IMR-90 (cell line): ENCODE measurements at regions not wholly inside any gene's neighbourhood (a gene's known extent, or its start where the extent isn't known, plus 50 kb on each side); places are given as distances from the start of the nearest gene placed in this dataset.

ENCODE experiments used
- ATAC-seq: fragments of 200-7000 bp; cut with Tn5 transposase; 2 replicates; pipeline ENCODE4 v1.9.1; 2020; ENCODE audit warnings: low read depth, mild to moderate bottlenecking, moderate library complexity
- BruUV-seq: library from RNA; stranded (reverse); fragments of 400-500 nt; replicated peaks from 2 replicates; lab custom pipeline; 2021; lab: Mats Ljungman, UMichigan
- CTCF ChIA-PET: fragments of 300-600 bp; formaldehyde crosslinking; extraction: SDS; loops from one replicate; lab custom pipeline; 2021; ENCODE audit warnings: antibody characterized with exemption; lab: Yijun Ruan, JAX
- POLR2A ChIA-PET: fragments of 300-600 bp; sonication (Branson Sonifier 250); formaldehyde crosslinking; loops from one replicate; lab custom pipeline; 2022; ENCODE audit warnings: antibody characterized with exemption; ENCODE audit not compliant: unreplicated experiment; lab: Charles Lee
- DNase-seq: peaks from one replicate; pipeline ENCODE4 v3.0.0; 2013
- H2AFZ ChIP-seq: replicated peaks from 2 replicates; pipeline ENCODE3; 2013; ENCODE audit warnings: low read length, mild to moderate bottlenecking; ENCODE audit not compliant: poor library complexity
- H2AK5ac ChIP-seq: 2 replicates; pipeline ENCODE4 v1.6.1; 2013; ENCODE audit warnings: low read depth, low read length, inconsistent platforms
- H2AK9ac ChIP-seq: replicated peaks from 2 replicates; pipeline ENCODE3; 2013; ENCODE audit warnings: mild to moderate bottlenecking, low read depth, low read length, moderate library complexity; ENCODE audit not compliant: poor library complexity
- H2BK120ac ChIP-seq: 2 replicates; pipeline ENCODE4 v1.6.1; 2013; ENCODE audit warnings: low read depth, low read length, inconsistent platforms
- H2BK15ac ChIP-seq: 3 replicates; pipeline ENCODE4 v1.6.1; 2013; ENCODE audit warnings: low read depth, low read length, inconsistent platforms
- H2BK20ac ChIP-seq: 2 replicates; pipeline ENCODE4 v1.6.1; 2013; ENCODE audit warnings: low read depth, mild to moderate bottlenecking, inconsistent platforms, low read length, moderate library complexity
- H2BK5ac ChIP-seq: 2 replicates; pipeline ENCODE4 v1.6.1; 2013; ENCODE audit warnings: mild to moderate bottlenecking, low read depth, low read length, inconsistent platforms; ENCODE audit not compliant: poor library complexity, severe bottlenecking
- H3K14ac ChIP-seq: replicated peaks from 2 replicates; pipeline ENCODE4 v1.6.1; 2013; ENCODE audit warnings: low read depth, low read length, inconsistent platforms
- H3K18ac ChIP-seq: 2 replicates; pipeline ENCODE4 v1.6.1; 2013; ENCODE audit warnings: low read depth, low read length, control low read depth
- H3K23ac ChIP-seq: 2 replicates; pipeline ENCODE4 v1.6.1; 2013; ENCODE audit warnings: low read depth, low read length, inconsistent platforms
- H3K27ac ChIP-seq: 2 replicates; pipeline ENCODE4 v1.5.1; 2013; ENCODE audit warnings: mild to moderate bottlenecking, control low read depth, low read length; ENCODE audit not compliant: insufficient read depth
- H3K27me3 ChIP-seq: 2 replicates; pipeline ENCODE4 v1.6.1; 2013; ENCODE audit warnings: low read length; ENCODE audit not compliant: control insufficient read depth, insufficient read depth
- H3K36me3 ChIP-seq: 2 replicates; pipeline ENCODE4 v1.6.1; 2013; ENCODE audit warnings: low read length, mixed read lengths; ENCODE audit not compliant: control insufficient read depth, insufficient read depth
- H3K4ac ChIP-seq: 2 replicates; pipeline ENCODE4 v1.6.1; 2013; ENCODE audit warnings: low read depth, low read length, inconsistent platforms
- H3K4me1 ChIP-seq: 2 replicates; pipeline ENCODE4 v1.6.1; 2013; ENCODE audit warnings: low read length, mixed read lengths; ENCODE audit not compliant: control insufficient read depth, insufficient read depth
- H3K4me2 ChIP-seq: 2 replicates; pipeline ENCODE4 v1.6.1; 2013; ENCODE audit warnings: low read depth, mild to moderate bottlenecking, control low read depth, low read length, moderate library complexity
- H3K4me3 ChIP-seq: 2 replicates; pipeline ENCODE4 v1.5.1; 2013; ENCODE audit warnings: low read depth, mild to moderate bottlenecking, control low read depth, low read length, moderate library complexity; ENCODE audit not compliant: insufficient read depth
- H3K56ac ChIP-seq: 2 replicates; pipeline ENCODE4 v1.6.1; 2013; ENCODE audit warnings: low read length, inconsistent platforms; ENCODE audit not compliant: insufficient read depth; ENCODE audit errors: extremely low read depth
- H3K79me1 ChIP-seq, 2 experiments: 2 replicates each; pipeline ENCODE4 v1.6.1; 2013; ENCODE audit warnings: low read length in 2 of 2, inconsistent platforms in 1 of 2, low read depth in 1 of 2
- H3K9ac ChIP-seq: 2 replicates; pipeline ENCODE4 v1.6.1; 2013; ENCODE audit warnings: low read depth, low read length, control low read depth
- H3K9me1 ChIP-seq: 2 replicates; pipeline ENCODE4 v1.6.1; 2013; ENCODE audit warnings: low read length, inconsistent platforms; ENCODE audit not compliant: insufficient read depth
- H3K9me3 ChIP-seq: 2 replicates; pipeline ENCODE4 v1.6.1; 2013; ENCODE audit warnings: low read length; ENCODE audit not compliant: control insufficient read depth, insufficient read depth
- H4K20me1 ChIP-seq: 2 replicates; pipeline ENCODE4 v1.6.1; 2013; ENCODE audit warnings: low read length, inconsistent platforms; ENCODE audit not compliant: insufficient read depth
- H4K5ac ChIP-seq: 2 replicates; pipeline ENCODE4 v1.6.1; 2013; ENCODE audit warnings: mild to moderate bottlenecking, low read depth, low read length, control low read depth
- H4K8ac ChIP-seq, 2 experiments: 2 replicates each; pipeline ENCODE4 v1.6.1; 2013; ENCODE audit warnings: low read depth in 2 of 2, low read length in 2 of 2, control low read depth in 1 of 2, inconsistent platforms in 1 of 2
- H4K91ac ChIP-seq: 2 replicates; pipeline ENCODE4 v1.6.1; 2013; ENCODE audit warnings: low read depth, low read length, inconsistent platforms; ENCODE audit not compliant: insufficient read depth
- MAFK ChIP-seq: IDR thresholded peaks from 2 replicates; pipeline ENCODE4 v1.6.1; 2012; ENCODE audit warnings: low read depth, low read length, improper control_type of control experiment
- NFE2L2 ChIP-seq: fragments of 150-350 bp; IDR thresholded peaks from 2 replicates; pipeline ENCODE4 v1.6.1; 2016; ENCODE audit warnings: low read depth, mild to moderate bottlenecking, low read length
- POLR2A ChIP-seq: IDR thresholded peaks from 2 replicates; pipeline ENCODE4 v1.6.1; 2012; ENCODE audit warnings: mild to moderate bottlenecking, low read depth, low read length
- RAD21 ChIP-seq: IDR thresholded peaks from 2 replicates; pipeline ENCODE4 v1.6.1; 2012; ENCODE audit warnings: low read length, improper control_type of control experiment
- RCOR1 ChIP-seq: IDR thresholded peaks from 2 replicates; pipeline ENCODE4 v1.6.1; 2012; ENCODE audit warnings: mild to moderate bottlenecking, low read length, improper control_type of control experiment; ENCODE audit not compliant: insufficient replicate concordance
- RFX5 ChIP-seq: IDR thresholded peaks from 2 replicates; pipeline ENCODE4 v1.8.0; 2012; ENCODE audit warnings: low read depth, mild to moderate bottlenecking, low read length, moderate library complexity
- SMC3 ChIP-seq: fragments of 150-350 bp; IDR thresholded peaks from 2 replicates; pipeline ENCODE4 v1.6.1; 2016; ENCODE audit warnings: low read depth, mild to moderate bottlenecking, antibody characterized with exemption, low read length, moderate library complexity
- WGBS, 2 experiments: methylation state at CpG; one replicate each; pipeline versions ENCODE4 v1.1.5 to v1.1.7; 2013; ENCODE audit warnings: missing lambda C conversion rate in 2 of 2; ENCODE audit not compliant: insufficient read length in 1 of 2; ENCODE audit errors: extremely low coverage in 2 of 2; 5-methylcytosine and 5-hydroxymethylcytosine counted together
- dilution Hi-C: fragments of 300-500 bp; cut with HindIII; formaldehyde crosslinking; loops from one replicate; pipeline ENCODE4 v1.14.3; 2018; ENCODE audit warnings: low sequenced_read_pairs; ENCODE audit not compliant: unreplicated experiment
- in situ Hi-C: fragments of 300-500 bp; cut with MboI; formaldehyde crosslinking; loops from 3 replicates; pipeline ENCODE4 v1.14.3; 2019; ENCODE audit warnings: low sequenced_read_pairs, inconsistent platforms, mixed read lengths
- intact Hi-C: fragments of 100-400 bp; cut with micrococcal nuclease; formaldehyde crosslinking; loops from 2 replicates; pipeline ENCODE4 v1.10.0; 2022

- CTCF ChIA-PET: no interaction called here
- Histone ChIP-seq H3K14ac (no peak overlapping the region), H3K36me3 (no peaks in the 10 kb centered on the region), H3K9me3 (no peaks in the 10 kb centered on the region), H3K9me1 (no peaks in the 10 kb centered on the region), H2BK15ac (no peak overlapping the region), H3K4me1 (no peaks in the 10 kb centered on the region), H3K27ac (no peak overlapping the region), H2AK9ac (no peak overlapping the region), H3K4me3 (no peak overlapping the region), H2BK5ac (no peak overlapping the region), H2AK5ac (no peak overlapping the region), H3K18ac (no peak overlapping the region), H3K4me2 (no peak overlapping the region), H2AFZ (no peak overlapping the region), H3K56ac (no peak overlapping the region), H3K27me3 (peaks cover 48% of the 10 kb centered on the region), H4K20me1 (no peaks in the 10 kb centered on the region), H4K8ac (no peak overlapping the region), H4K5ac (no peak overlapping the region), H3K79me1 (no peaks in the 10 kb centered on the region), H2BK20ac (no peak overlapping the region), H3K23ac (no peak overlapping the region), H3K4ac (no peak overlapping the region), H2BK120ac (no peak overlapping the region), H4K91ac (no peak overlapping the region), H3K9ac (no peak overlapping the region)
- ATAC-seq: no peak
- no CpG with 5 or more reads among the region's 3 CpGs for WGBS, 2 experiments
- no TSS peak for BruUV-seq
- POLR2A ChIA-PET: no interaction called here
- DNase-seq: no peak
- in situ Hi-C loops: no loop called here
- dilution Hi-C loops: no loop called here
- TF ChIP-seq SMC3: no peak
- no peak for TF ChIP-seq RFX5
- TF ChIP-seq MAFK: no peak
- no peak for TF ChIP-seq NFE2L2
- TF ChIP-seq POLR2A: no peak
- no peak for TF ChIP-seq RCOR1
- no peak for TF ChIP-seq RAD21
- intact Hi-C loops: no loop called here
These were observed 54.2 kb upstream of the GRAMD1B start for GRCh38 chr11:123375832-123376231.
